GM18505 (cell line): ENCODE measurements at regions not wholly inside any gene's neighbourhood (a gene's known extent, or its start where the extent isn't known, plus 50 kb on each side); places are given as distances from the start of the nearest gene placed in this dataset.
"Not testable (repeated sequence)": the region's sequence is repeated elsewhere in the genome, so short reads cannot be mapped to it uniquely, and the experiment has no call there.

Experiments
- ATAC-seq: cut with Tn5 transposase; IDR thresholded peaks from one replicate; pipeline ENCODE4 v1.9.1; 2021; ENCODE audit not compliant: unreplicated experiment
- POLR2A ChIP-seq: IDR thresholded peaks from 4 replicates; pipeline ENCODE4 v1.6.1; 2011; ENCODE audit warnings: borderline replicate concordance; ENCODE audit not compliant: insufficient read depth, insufficient read length; ENCODE audit errors: extremely low read depth

- no peak for ATAC-seq
- no peak for TF ChIP-seq POLR2A
Observed at GRCh38 chr3:18086760-18087159, 338.4 kb downstream of the SATB1 start.

- no peak for TF ChIP-seq POLR2A
- ATAC-seq, result no peak
Observed at GRCh38 chr3:18086078-18086477, 339.1 kb downstream of the SATB1 start.

- TF ChIP-seq POLR2A, result no peak
- no peak for ATAC-seq
Observed at GRCh38 chr3:18085429-18085828, 339.7 kb downstream of the SATB1 start.

GRCh38 chr3:18083273-18083590, 340.8 kb upstream of the TBC1D5 start:
- not testable (repeated sequence) for ATAC-seq

GRCh38 chr3:18082551-18083272, 340.3 kb upstream of the TBC1D5 start:
- no peak for TF ChIP-seq POLR2A
- no peak for ATAC-seq

- no peak for ATAC-seq
- TF ChIP-seq POLR2A, result no peak
Observed at GRCh38 chr3:18080198-18080689, 337.8 kb upstream of the TBC1D5 start.

GRCh38 chr3:18079739-18080138, 337.3 kb upstream of the TBC1D5 start:
- no peak for ATAC-seq

GRCh38 chr3:18079062-18079461, 336.6 kb upstream of the TBC1D5 start:
- no peak for ATAC-seq
- no peak for TF ChIP-seq POLR2A

More at GRCh38 chr3:18079739-18080138, 337.3 kb upstream of the TBC1D5 start:
- TF ChIP-seq POLR2A, result no peak

- TF ChIP-seq POLR2A, result no peak
- ATAC-seq, result no peak
Observed at GRCh38 chr3:18077128-18077840, 334.9 kb upstream of the TBC1D5 start.

GRCh38 chr3:18076301-18076700, 333.9 kb upstream of the TBC1D5 start:
- no peak for ATAC-seq
- TF ChIP-seq POLR2A, result no peak

GRCh38 chr3:18075799-18076198, 333.4 kb upstream of the TBC1D5 start:
- no peak for TF ChIP-seq POLR2A
- no peak for ATAC-seq

GRCh38 chr3:18071833-18072232, 329.4 kb upstream of the TBC1D5 start:
- no peak for TF ChIP-seq POLR2A
- ATAC-seq, result no peak

- ATAC-seq, result no peak
- no peak for TF ChIP-seq POLR2A
Observed at GRCh38 chr3:18070944-18071343, 328.5 kb upstream of the TBC1D5 start.

- TF ChIP-seq POLR2A, result no peak
- no peak for ATAC-seq
Observed at GRCh38 chr3:18070231-18070630, 327.8 kb upstream of the TBC1D5 start.
